Right hindlimb (tissue), 1 donor: ENCODE measurements at regions not wholly inside any gene's neighbourhood (a gene's known extent, or its start where the extent isn't known, plus 50 kb on each side); places are given as distances from the start of the nearest gene placed in this dataset.

Source experiments
- DNase-seq: peaks from one replicate; pipeline ENCODE4 v3.0.0-alpha.2; 2018

- DNase-seq = no peak
Observed at GRCh38 chr7:84277628-84278224, 83.1 kb upstream of the SEMA3A start.

DNA sequence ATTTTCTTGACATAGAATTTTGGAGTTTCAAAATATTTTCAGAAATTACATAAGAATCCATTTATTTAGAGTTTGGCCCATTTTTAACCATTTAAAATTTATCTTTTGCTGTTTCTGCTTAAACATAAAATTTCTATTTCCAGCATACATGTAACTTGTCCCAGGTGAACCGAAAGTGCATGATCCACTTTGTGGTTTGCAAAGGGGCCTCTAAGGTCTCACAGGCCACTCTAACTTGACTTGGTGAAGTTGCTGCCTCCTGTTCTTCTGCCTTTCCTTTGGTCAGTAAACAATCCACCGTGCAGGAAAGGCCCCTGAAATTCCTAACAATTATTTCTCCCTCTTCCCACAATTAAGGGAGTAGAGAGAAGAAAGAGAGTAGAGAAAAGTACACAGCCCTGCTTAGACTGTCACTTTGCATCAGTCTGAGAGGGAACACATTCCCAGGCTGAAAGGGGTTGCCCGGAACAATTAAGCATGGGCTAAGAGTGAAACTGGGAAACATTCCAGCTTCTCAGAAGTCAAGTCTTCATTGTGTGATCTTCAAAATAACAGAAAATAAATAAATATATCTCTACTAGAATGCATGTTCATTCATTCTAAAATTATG is 79.5 kb upstream of the SEMA3A start:
- DNase-seq = no peak

DNA sequence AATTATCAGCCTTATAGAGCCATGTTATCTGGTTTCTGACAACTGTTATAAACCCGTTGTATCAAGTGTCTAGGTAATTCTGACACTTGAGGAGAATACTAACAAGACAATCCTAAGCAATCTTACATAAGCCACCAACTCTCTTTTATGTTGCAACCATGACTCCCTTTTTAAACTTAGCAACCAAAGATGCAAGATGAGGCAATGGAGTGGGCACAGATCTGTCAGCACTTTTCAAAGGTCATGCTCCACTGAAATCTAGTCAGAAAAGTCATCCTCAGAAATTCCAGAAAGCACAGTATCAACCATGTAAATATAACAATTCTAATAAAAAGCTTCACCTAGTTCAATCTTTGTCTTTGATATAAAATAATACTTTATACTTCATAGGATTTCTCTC is 77.0 kb upstream of the SEMA3A start:
- no peak for DNase-seq

- no peak for DNase-seq
Observed at GRCh38 chr7:84264396-84264795, 69.8 kb upstream of the SEMA3A start.

DNA sequence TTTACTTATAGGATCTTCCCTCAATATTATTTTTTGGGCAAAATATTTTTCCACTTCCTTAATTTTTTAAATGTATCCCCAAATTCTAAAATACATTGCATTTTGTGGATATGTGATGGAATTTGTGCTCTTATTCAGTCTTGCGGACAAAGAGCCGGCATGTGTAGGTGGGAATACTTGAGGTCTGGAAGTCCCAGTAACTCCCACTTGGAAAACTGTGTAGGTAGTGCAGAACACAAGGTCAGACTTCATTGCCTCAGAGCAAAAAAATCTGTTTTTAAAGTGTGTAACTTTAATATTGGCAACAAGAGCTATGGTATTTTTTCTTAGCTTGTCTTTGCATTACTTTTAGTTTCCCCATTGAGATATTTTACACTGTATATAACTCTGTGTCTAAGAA is 68.5 kb upstream of the SEMA3A start:
- no peak for DNase-seq

DNA sequence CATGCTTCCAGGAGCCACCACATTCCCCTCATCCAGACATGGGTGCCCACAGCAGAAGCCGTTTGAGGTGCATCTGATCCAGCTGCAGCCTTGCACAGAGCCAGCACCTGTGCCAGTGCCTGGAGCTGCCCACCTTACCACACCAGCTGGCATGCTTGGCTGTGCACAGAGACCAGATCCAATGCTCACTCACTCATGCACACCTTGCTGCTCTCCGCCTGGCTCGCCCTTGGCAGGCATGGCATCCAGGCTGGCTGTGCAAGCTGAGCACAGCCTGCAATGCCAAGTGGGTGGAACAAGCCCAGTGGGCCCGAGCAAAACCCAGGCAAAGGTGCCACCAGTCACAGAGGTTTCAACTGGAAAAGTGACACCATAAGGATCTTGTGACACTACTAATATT is 66.9 kb upstream of the SEMA3A start:
- no peak for DNase-seq

GRCh38 chr7:84258628-84259027 is 64.0 kb upstream of the SEMA3A start:
- DNase-seq = no peak

GRCh38 chr7:84256571-84256971 is 62.0 kb upstream of the SEMA3A start:
- no peak for DNase-seq

- peak; percentile 56 for DNase-seq
Observed at GRCh38 chr7:84251277-84251781, 56.7 kb upstream of the SEMA3A start.

DNA sequence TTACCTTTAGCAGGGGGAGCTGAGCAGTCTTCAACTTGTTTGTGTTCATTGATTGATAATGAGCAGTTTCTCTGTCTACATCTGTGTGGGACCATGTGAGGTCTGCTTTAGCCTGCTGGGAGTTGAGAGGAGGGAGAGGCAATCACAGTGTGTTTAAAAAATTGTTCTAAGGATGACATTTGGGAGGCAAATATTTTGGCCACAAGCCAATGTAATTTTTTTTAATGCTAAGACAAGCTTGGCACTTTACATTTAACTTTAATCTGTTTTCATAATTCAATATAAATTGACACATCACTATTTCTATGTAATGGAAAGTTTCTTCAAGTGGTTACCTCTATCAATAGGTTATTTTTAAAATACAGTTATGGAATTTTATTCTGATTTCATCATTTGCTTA is 55.9 kb upstream of the SEMA3A start:
- DNase-seq = no peak

DNA sequence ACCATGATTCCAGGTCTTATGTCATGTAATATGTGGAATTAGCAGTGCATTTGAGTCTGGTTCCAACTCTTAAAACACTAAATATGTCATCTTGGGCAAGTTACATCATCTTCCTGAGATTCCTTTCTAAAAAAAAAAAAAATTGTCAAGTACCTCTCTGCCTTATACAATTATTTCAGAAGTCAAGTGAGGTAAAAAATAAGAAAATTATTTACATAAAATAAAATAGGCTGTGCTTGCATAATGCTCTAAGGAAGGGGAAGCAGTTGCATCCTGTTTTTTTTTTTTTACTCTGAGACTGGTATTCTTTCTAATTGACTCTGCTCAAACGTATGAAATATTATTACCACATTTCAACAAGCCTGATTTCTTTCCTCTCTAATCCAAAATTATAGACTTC is 55.1 kb upstream of the SEMA3A start:
- no peak for DNase-seq

GRCh38 chr7:84248843-84249242 is 54.3 kb upstream of the SEMA3A start:
- no peak for DNase-seq

GRCh38 chr7:84248267-84248666 is 53.7 kb upstream of the SEMA3A start:
- DNase-seq = no peak

DNA sequence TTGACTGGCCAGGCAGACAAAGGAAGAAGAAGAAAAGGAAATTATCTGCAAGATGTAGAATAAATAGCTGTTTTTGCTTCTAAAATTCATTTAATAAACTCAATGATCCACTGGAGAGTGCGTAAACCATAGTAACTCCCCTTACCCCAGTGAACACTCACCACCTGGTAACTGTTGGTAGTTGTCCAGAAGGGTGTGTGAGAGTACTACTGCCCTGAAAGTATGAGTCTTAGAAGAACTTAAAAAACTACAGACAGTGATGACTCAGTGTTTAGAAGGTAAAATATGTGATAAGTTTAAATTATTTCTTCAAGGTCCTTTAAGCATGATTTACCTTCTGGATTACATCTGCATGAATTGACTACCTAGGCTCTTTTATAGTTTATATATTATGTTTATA is 53.0 kb upstream of the SEMA3A start:
- DNase-seq = no peak

DNA sequence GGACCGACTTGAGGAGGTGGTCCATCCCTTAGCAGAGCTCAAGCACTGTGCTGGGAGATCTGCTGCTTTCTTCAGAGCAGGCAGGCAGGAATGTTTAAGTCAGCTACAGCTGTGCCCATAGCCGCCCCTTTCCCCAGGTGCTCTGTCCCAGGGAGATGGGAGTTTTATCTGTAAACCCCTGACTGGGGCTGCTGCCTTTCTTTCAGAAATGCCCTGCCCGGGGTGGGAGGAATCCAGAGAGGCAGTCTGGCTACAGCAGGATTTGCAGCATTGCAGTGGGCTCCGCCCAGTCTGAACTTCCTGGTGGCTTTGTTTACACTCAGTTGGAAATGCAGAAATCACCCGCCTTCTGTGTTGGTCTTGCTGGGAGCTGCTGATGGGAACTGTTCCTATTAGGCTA is 51.2 kb upstream of the SEMA3A start:
- DNase-seq = no peak
